Liver (tissue), 7 donors: ENCODE measurements at regions not wholly inside any gene's neighbourhood (a gene's known extent, or its start where the extent isn't known, plus 50 kb on each side); places are given as distances from the start of the nearest gene placed in this dataset.

ENCODE experiments used
- DNase-seq: peaks from one replicate; pipeline ENCODE4 v3.0.0-alpha.2; 2017; ENCODE audit warnings: low spot score
- H3K27ac ChIP-seq, 2 donors: one replicate each; pipeline ENCODE4 v1.7.0; 2013; ENCODE audit warnings: inconsistent platforms in 2 of 2, low read length in 2 of 2, control low read depth in 1 of 2, low read depth in 1 of 2, mild to moderate bottlenecking in 1 of 2
- H3K27me3 ChIP-seq, 4 donors: one replicate each; pipeline versions ENCODE4 v1.6.1 to v1.7.0; 2013; ENCODE audit warnings: low read length in 3 of 4, inconsistent platforms in 1 of 4, mild to moderate bottlenecking in 1 of 4, moderate library complexity in 1 of 4; ENCODE audit not compliant: control insufficient read depth in 4 of 4, insufficient read depth in 4 of 4
- H3K36me3 ChIP-seq, 4 donors: one replicate each; pipeline versions ENCODE4 v1.6.1 to v1.7.0; 2013; ENCODE audit warnings: low read length in 3 of 4, mild to moderate bottlenecking in 3 of 4, low read depth in 1 of 4, moderate library complexity in 1 of 4; ENCODE audit not compliant: control insufficient read depth in 4 of 4, insufficient read depth in 3 of 4
- H3K4me1 ChIP-seq, 4 donors: one replicate each; pipeline versions ENCODE4 v1.6.1 to v1.7.0; 2013; ENCODE audit warnings: low read length in 3 of 4, mild to moderate bottlenecking in 3 of 4, moderate library complexity in 1 of 4; ENCODE audit not compliant: control insufficient read depth in 4 of 4, insufficient read depth in 4 of 4
- H3K4me3 ChIP-seq, 3 donors: one replicate each; pipeline versions ENCODE4 v1.6.1 to v1.7.0; 2013; ENCODE audit warnings: low read length in 3 of 3, control low read depth in 1 of 3, low read depth in 1 of 3, mild to moderate bottlenecking in 1 of 3
- H3K9ac ChIP-seq, 2 donors: one replicate each; pipeline ENCODE4 v1.7.0; 2013; ENCODE audit warnings: low read length in 2 of 2, mild to moderate bottlenecking in 2 of 2, moderate library complexity in 2 of 2, control low read depth in 1 of 2, low read depth in 1 of 2
- H3K9me3 ChIP-seq, 4 donors: one replicate each; pipeline versions ENCODE4 v1.6.1 to v1.7.0; 2013; ENCODE audit warnings: low read length in 3 of 4; ENCODE audit not compliant: control insufficient read depth in 4 of 4
- ATF3 ChIP-seq: IDR thresholded peaks from 2 replicates; pipeline ENCODE4 v1.6.1; 2016; ENCODE audit warnings: antibody characterized with exemption
- FOXA1 ChIP-seq: IDR thresholded peaks from 2 replicates; pipeline ENCODE4 v1.6.1; 2016; ENCODE audit warnings: antibody characterized with exemption
- FOXA2 ChIP-seq: IDR thresholded peaks from 2 replicates; pipeline ENCODE4 v1.6.1; 2016; ENCODE audit warnings: antibody characterized with exemption
- GABPA ChIP-seq, 2 donors: IDR thresholded peaks in 1 of 2; conservative IDR thresholded peaks in 1 of 2; 2 replicates each; pipeline ENCODE4 v1.6.1; 2016; ENCODE audit warnings: antibody characterized with exemption in 2 of 2, mild to moderate bottlenecking in 1 of 2, moderate library complexity in 1 of 2
- HNF4A ChIP-seq, 2 donors: conservative IDR thresholded peaks; 2 replicates each; pipeline ENCODE4 v1.6.1; 2016; ENCODE audit warnings: antibody characterized with exemption in 2 of 2, mild to moderate bottlenecking in 2 of 2
- HNF4G ChIP-seq: IDR thresholded peaks from 2 replicates; pipeline ENCODE4 v1.6.1; 2016; ENCODE audit warnings: antibody characterized with exemption
- JUND ChIP-seq, 2 donors: IDR thresholded peaks; 2 replicates each; pipeline ENCODE4 v1.6.1; 2016; ENCODE audit warnings: antibody characterized with exemption in 2 of 2
- RAD21 ChIP-seq, 2 donors: IDR thresholded peaks; 2 replicates each; pipeline ENCODE4 v1.6.1; 2016; ENCODE audit warnings: antibody characterized with exemption in 2 of 2, mild to moderate bottlenecking in 2 of 2
- REST ChIP-seq: IDR thresholded peaks from 2 replicates; pipeline ENCODE4 v1.6.1; 2016; ENCODE audit warnings: antibody characterized with exemption, mild to moderate bottlenecking
- RXRA ChIP-seq, 2 donors: IDR thresholded peaks; 2 replicates each; pipeline ENCODE4 v1.6.1; 2017 to 2018; ENCODE audit warnings: antibody characterized with exemption in 2 of 2, mild to moderate bottlenecking in 1 of 2
- SP1 ChIP-seq: IDR thresholded peaks from 2 replicates; pipeline ENCODE4 v1.6.1; 2018; ENCODE audit warnings: antibody characterized with exemption, mild to moderate bottlenecking
- TAF1 ChIP-seq: conservative IDR thresholded peaks from 2 replicates; pipeline ENCODE4 v1.6.1; 2016; ENCODE audit warnings: antibody characterized with exemption, mild to moderate bottlenecking
- YY1 ChIP-seq: IDR thresholded peaks from 2 replicates; pipeline ENCODE4 v1.6.1; 2016; ENCODE audit warnings: antibody characterized with exemption, mild to moderate bottlenecking
- ZBTB33 ChIP-seq: IDR thresholded peaks from 2 replicates; pipeline ENCODE4 v1.6.1; 2016; ENCODE audit warnings: antibody characterized with exemption
- WGBS: extraction: QIAGEN DNeasy Blood & Tissue Kit; methylation state at CpG from one replicate; pipeline ENCODE4 v1.1.7; 2013; 5-methylcytosine and 5-hydroxymethylcytosine counted together
- donor health status: healthy.
- donor health status: healthy.
- donor health status: healthy.
- donor health status: healthy.

- H3K27ac ChIP-seq, result no peak overlapping the region
- no peaks in the 10 kb centered on the region for H3K9me3 ChIP-seq
- 78% methylated on average over 5 of the region's 5 CpGs for WGBS
- H3K36me3 ChIP-seq, result no peaks in the 10 kb centered on the region
- no peak overlapping the region for H3K4me3 ChIP-seq
- no peaks in the 10 kb centered on the region for H3K4me1 ChIP-seq
- H3K27me3 ChIP-seq, result no peaks in the 10 kb centered on the region
- no peak for DNase-seq
- TF ChIP-seq REST, result no peak
- no peak for TF ChIP-seq SP1
- TF ChIP-seq FOXA1, result no peak
- TF ChIP-seq TAF1, result no peak
- H3K9ac ChIP-seq, result no peak overlapping the region
Observed at GRCh38 chr2:204255071-204255470, 290.2 kb upstream of the PARD3B start.

- no peak overlapping the region for H3K9ac ChIP-seq
- no peaks in the 10 kb centered on the region for H3K9me3 ChIP-seq
- H3K36me3 ChIP-seq, result no peaks in the 10 kb centered on the region
- no peak overlapping the region for H3K4me3 ChIP-seq
- no peaks in the 10 kb centered on the region for H3K4me1 ChIP-seq
- WGBS, result 53% methylated on average over 2 of the region's 2 CpGs
- no peaks in the 10 kb centered on the region for H3K27me3 ChIP-seq
- TF ChIP-seq ATF3 (no peak), RAD21 (IDR thresholded peaks at IDR 0.05) (no peak), HNF4G (no peak), TAF1 (no peak), REST (no peak)
- no peak overlapping the region for H3K27ac ChIP-seq
- DNase-seq, result no peak
Observed at GRCh38 chr2:204255526-204255925, 289.7 kb upstream of the PARD3B start.

GRCh38 chr2:204257781-204258180 is 287.5 kb upstream of the PARD3B start:
- Histone ChIP-seq H3K27me3 (no peaks in the 10 kb centered on the region), H3K9me3 (no peaks in the 10 kb centered on the region), H3K27ac (no peak overlapping the region), H3K9ac (no peak overlapping the region), H3K36me3 (no peaks in the 10 kb centered on the region), H3K4me1 (no peaks in the 10 kb centered on the region), H3K4me3 (no peak overlapping the region)
- no peak for DNase-seq
- 95% methylated on average over 5 of the region's 5 CpGs for WGBS
- TF ChIP-seq RXRA (IDR thresholded peaks at IDR 0.05), result no peak
- no peak for TF ChIP-seq REST
- no peak for TF ChIP-seq HNF4A (conservative IDR thresholded peaks at IDR 0.05)
- TF ChIP-seq ATF3, result no peak
- no peak for TF ChIP-seq ZBTB33
- no peak for TF ChIP-seq YY1
- TF ChIP-seq TAF1, result no peak
- no peak for TF ChIP-seq RAD21 (IDR thresholded peaks at IDR 0.05)
- TF ChIP-seq SP1, result no peak
- no peak for TF ChIP-seq FOXA2
- TF ChIP-seq FOXA1, result no peak
- TF ChIP-seq GABPA (IDR thresholded peaks at IDR 0.05 in 1 of 2, conservative IDR thresholded peaks at IDR 0.05 in 1 of 2), result no peak
- TF ChIP-seq HNF4G, result no peak
- no peak for TF ChIP-seq JUND (IDR thresholded peaks at IDR 0.05)
